K562 (cell line): ENCODE measurements at regions not wholly inside any gene's neighbourhood (a gene's known extent, or its start where the extent isn't known, plus 50 kb on each side); places are given as distances from the start of the nearest gene placed in this dataset.

Experiments
- EP400 ChIP-seq: fragments of 450-650 bp; IDR thresholded peaks from 2 replicates; pipeline ENCODE4 v1.6.1; 2017; ENCODE audit warnings: antibody characterized with exemption, mild to moderate bottlenecking, moderate library complexity
- ESRRB ChIP-seq: fragments of 250-450 bp; sonication (Bioruptor Pico); IDR thresholded peaks from 2 replicates; pipeline ENCODE4 v1.5.0; 2020; ENCODE audit warnings: mild to moderate bottlenecking, moderate library complexity, borderline replicate concordance
- FOS ChIP-seq: IDR thresholded peaks from 3 replicates; pipeline ENCODE4 v1.6.1; 2011; ENCODE audit not compliant: insufficient read length; ENCODE audit errors: extremely low read depth
- HDAC2 ChIP-seq: fragments of 450-650 bp; IDR thresholded peaks from 2 replicates; pipeline ENCODE4 v1.6.1; 2016; ENCODE audit warnings: mild to moderate bottlenecking
- NR3C1 ChIP-seq: sonication (generic); formaldehyde crosslinking; IDR thresholded peaks from 2 replicates; pipeline ENCODE4 v1.8.1; 2022; ENCODE audit warnings: missing genetic modification reagents
- SMAD4 ChIP-seq: fragments of 250-450 bp; sonication (Bioruptor Pico); conservative IDR thresholded peaks from 2 replicates; pipeline ENCODE4 v1.8.0; 2021; ENCODE audit warnings: inconsistent platforms, mild to moderate bottlenecking, moderate library complexity
- SMARCC2 ChIP-seq: fragments of 450-650 bp; IDR thresholded peaks from 2 replicates; pipeline ENCODE4 v1.6.1; 2017; ENCODE audit warnings: antibody characterized with exemption, moderate library complexity, mild to moderate bottlenecking, low read depth
- TF ChIP-seq, protein P1 (sequence below): sonication (generic); formaldehyde crosslinking; IDR thresholded peaks from 2 replicates; pipeline ENCODE4 v1.8.1; 2023; ENCODE audit warnings: missing genetic modification reagents, mild to moderate bottlenecking, borderline replicate concordance
- TF ChIP-seq, protein P2 (sequence below), 2 experiments: fragments of 450-650 bp; conservative IDR thresholded peaks; 2 replicates each; pipeline ENCODE4 v1.6.1; 2017; ENCODE audit warnings: mild to moderate bottlenecking in 2 of 2, moderate library complexity in 2 of 2
- TF ChIP-seq, protein P3 (sequence below): sonication (generic); formaldehyde crosslinking; IDR thresholded peaks from 2 replicates; pipeline ENCODE4 v1.8.1; 2023; ENCODE audit warnings: mild to moderate bottlenecking, missing genetic modification reagents, moderate library complexity
- TF ChIP-seq, protein P4 (sequence below): fragments of 450-650 bp; formaldehyde crosslinking; IDR thresholded peaks from 2 replicates; pipeline ENCODE4 v1.4.0; 2022; ENCODE audit warnings: mild to moderate bottlenecking, moderate library complexity
- TF ChIP-seq, protein P5 (sequence below): fragments of 450-650 bp; formaldehyde crosslinking; IDR thresholded peaks from 2 replicates; pipeline ENCODE4 v1.4.0; 2020; ENCODE audit warnings: mild to moderate bottlenecking, moderate library complexity
- TF ChIP-seq, protein P6 (sequence below): fragments of 450-650 bp; IDR thresholded peaks from 2 replicates; pipeline ENCODE4 v1.7.0; 2016; ENCODE audit warnings: borderline replicate concordance

DNA sequence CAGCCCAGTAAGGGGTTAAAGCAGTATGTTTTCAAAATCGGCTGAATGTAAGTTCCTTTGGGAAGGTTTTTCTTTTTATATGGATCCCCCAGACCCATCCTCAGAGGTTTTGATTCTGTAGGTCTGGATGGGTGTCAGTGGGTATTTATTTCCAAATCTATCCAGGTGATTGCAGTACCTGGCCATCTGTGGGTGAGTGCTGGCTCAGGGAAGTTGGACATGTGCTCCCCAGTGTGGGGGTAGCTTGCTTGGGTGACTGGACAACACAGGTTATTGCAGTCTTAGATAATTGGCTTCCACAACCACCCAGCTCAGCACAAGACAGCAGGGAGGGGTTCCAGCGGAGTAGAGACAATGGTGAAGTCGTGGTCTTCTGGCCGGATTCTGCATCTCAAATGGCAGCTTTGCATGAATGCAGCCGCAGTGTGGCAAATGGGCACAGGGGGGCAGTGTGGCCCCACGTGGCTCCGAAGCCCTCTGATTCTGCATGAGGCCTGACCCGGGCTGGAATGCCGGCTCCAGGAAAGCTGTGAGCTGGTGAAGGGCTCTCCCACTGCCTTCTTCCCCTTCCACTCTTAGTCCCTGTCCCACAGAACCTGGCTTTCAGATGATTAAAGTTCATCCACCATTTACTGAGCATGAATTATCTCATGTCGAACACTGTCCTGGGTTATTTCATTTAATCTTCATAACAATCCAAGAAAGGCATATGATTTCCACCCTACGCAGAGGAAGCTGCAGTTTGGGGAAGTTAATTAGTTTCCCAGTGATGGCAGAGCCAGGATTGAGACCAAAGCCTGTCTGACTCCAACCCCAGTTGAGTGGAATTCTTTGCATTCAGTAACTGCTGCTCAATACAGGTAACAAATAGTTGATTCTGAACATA, 64.5 kb upstream of the SYPL1 start (continued):
- no peak for TF ChIP-seq SMARCC2
- peak; percentile 60; the same call in 1 of the 2 replicates for TF ChIP-seq EP400
- TF ChIP-seq, protein P1, sequence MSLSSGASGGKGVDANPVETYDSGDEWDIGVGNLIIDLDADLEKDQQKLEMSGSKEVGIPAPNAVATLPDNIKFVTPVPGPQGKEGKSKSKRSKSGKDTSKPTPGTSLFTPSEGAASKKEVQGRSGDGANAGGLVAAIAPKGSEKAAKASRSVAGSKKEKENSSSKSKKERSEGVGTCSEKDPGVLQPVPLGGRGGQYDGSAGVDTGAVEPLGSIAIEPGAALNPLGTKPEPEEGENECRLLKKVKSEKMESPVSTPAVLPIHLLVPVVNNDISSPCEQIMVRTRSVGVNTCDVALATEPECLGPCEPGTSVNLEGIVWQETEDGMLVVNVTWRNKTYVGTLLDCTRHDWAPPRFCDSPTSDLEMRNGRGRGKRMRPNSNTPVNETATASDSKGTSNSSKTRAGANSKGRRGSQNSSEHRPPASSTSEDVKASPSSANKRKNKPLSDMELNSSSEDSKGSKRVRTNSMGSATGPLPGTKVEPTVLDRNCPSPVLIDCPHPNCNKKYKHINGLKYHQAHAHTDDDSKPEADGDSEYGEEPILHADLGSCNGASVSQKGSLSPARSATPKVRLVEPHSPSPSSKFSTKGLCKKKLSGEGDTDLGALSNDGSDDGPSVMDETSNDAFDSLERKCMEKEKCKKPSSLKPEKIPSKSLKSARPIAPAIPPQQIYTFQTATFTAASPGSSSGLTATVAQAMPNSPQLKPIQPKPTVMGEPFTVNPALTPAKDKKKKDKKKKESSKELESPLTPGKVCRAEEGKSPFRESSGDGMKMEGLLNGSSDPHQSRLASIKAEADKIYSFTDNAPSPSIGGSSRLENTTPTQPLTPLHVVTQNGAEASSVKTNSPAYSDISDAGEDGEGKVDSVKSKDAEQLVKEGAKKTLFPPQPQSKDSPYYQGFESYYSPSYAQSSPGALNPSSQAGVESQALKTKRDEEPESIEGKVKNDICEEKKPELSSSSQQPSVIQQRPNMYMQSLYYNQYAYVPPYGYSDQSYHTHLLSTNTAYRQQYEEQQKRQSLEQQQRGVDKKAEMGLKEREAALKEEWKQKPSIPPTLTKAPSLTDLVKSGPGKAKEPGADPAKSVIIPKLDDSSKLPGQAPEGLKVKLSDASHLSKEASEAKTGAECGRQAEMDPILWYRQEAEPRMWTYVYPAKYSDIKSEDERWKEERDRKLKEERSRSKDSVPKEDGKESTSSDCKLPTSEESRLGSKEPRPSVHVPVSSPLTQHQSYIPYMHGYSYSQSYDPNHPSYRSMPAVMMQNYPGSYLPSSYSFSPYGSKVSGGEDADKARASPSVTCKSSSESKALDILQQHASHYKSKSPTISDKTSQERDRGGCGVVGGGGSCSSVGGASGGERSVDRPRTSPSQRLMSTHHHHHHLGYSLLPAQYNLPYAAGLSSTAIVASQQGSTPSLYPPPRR = no peak
- peak; percentile 45; the same call in 1 of the 2 replicates for TF ChIP-seq HDAC2
- TF ChIP-seq, protein P2, sequence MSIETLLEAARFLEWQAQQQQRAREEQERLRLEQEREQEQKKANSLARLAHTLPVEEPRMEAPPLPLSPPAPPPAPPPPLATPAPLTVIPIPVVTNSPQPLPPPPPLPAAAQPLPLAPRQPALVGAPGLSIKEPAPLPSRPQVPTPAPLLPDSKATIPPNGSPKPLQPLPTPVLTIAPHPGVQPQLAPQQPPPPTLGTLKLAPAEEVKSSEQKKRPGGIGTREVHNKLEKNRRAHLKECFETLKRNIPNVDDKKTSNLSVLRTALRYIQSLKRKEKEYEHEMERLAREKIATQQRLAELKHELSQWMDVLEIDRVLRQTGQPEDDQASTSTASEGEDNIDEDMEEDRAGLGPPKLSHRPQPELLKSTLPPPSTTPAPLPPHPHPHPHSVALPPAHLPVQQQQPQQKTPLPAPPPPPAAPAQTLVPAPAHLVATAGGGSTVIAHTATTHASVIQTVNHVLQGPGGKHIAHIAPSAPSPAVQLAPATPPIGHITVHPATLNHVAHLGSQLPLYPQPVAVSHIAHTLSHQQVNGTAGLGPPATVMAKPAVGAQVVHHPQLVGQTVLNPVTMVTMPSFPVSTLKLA (conservative IDR thresholded peaks at IDR 0.05) = peak; percentile 51 to 67; a peak in 3 of 4 replicates
- TF ChIP-seq SMAD4 (CRISPR knock-in tag) = peak; percentile 55; the same call in 1 of the 2 replicates
- TF ChIP-seq, protein P3, sequence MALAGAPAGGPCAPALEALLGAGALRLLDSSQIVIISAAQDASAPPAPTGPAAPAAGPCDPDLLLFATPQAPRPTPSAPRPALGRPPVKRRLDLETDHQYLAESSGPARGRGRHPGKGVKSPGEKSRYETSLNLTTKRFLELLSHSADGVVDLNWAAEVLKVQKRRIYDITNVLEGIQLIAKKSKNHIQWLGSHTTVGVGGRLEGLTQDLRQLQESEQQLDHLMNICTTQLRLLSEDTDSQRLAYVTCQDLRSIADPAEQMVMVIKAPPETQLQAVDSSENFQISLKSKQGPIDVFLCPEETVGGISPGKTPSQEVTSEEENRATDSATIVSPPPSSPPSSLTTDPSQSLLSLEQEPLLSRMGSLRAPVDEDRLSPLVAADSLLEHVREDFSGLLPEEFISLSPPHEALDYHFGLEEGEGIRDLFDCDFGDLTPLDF (CRISPR knock-in tag) = 0 out of 2 replicates have a peak, but pooled peaks have one; percentile 70
- TF ChIP-seq, protein P4, sequence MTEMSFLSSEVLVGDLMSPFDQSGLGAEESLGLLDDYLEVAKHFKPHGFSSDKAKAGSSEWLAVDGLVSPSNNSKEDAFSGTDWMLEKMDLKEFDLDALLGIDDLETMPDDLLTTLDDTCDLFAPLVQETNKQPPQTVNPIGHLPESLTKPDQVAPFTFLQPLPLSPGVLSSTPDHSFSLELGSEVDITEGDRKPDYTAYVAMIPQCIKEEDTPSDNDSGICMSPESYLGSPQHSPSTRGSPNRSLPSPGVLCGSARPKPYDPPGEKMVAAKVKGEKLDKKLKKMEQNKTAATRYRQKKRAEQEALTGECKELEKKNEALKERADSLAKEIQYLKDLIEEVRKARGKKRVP (CRISPR knock-in tag) = 0 out of 2 replicates have a peak, but pooled peaks have one; percentile 52
- TF ChIP-seq NR3C1 = no peak
- TF ChIP-seq, protein P5, sequence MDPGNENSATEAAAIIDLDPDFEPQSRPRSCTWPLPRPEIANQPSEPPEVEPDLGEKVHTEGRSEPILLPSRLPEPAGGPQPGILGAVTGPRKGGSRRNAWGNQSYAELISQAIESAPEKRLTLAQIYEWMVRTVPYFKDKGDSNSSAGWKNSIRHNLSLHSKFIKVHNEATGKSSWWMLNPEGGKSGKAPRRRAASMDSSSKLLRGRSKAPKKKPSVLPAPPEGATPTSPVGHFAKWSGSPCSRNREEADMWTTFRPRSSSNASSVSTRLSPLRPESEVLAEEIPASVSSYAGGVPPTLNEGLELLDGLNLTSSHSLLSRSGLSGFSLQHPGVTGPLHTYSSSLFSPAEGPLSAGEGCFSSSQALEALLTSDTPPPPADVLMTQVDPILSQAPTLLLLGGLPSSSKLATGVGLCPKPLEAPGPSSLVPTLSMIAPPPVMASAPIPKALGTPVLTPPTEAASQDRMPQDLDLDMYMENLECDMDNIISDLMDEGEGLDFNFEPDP (CRISPR knock-in tag) = no peak
- TF ChIP-seq, protein P6, sequence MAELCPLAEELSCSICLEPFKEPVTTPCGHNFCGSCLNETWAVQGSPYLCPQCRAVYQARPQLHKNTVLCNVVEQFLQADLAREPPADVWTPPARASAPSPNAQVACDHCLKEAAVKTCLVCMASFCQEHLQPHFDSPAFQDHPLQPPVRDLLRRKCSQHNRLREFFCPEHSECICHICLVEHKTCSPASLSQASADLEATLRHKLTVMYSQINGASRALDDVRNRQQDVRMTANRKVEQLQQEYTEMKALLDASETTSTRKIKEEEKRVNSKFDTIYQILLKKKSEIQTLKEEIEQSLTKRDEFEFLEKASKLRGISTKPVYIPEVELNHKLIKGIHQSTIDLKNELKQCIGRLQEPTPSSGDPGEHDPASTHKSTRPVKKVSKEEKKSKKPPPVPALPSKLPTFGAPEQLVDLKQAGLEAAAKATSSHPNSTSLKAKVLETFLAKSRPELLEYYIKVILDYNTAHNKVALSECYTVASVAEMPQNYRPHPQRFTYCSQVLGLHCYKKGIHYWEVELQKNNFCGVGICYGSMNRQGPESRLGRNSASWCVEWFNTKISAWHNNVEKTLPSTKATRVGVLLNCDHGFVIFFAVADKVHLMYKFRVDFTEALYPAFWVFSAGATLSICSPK = no peak
- TF ChIP-seq FOS = no peak
- 0 out of 2 replicates have a peak, but pooled peaks have one; percentile 6 for TF ChIP-seq ESRRB (CRISPR knock-in tag)
